ENCODE measurements at regions not wholly inside any gene's neighbourhood (a gene's known extent, or its start where the extent isn't known, plus 50 kb on each side); places are given as distances from the start of the nearest gene placed in this dataset.
"Not testable (repeated sequence)": the region's sequence is repeated elsewhere in the genome, so short reads cannot be mapped to it uniquely, and the experiment has no call there.

DNA sequence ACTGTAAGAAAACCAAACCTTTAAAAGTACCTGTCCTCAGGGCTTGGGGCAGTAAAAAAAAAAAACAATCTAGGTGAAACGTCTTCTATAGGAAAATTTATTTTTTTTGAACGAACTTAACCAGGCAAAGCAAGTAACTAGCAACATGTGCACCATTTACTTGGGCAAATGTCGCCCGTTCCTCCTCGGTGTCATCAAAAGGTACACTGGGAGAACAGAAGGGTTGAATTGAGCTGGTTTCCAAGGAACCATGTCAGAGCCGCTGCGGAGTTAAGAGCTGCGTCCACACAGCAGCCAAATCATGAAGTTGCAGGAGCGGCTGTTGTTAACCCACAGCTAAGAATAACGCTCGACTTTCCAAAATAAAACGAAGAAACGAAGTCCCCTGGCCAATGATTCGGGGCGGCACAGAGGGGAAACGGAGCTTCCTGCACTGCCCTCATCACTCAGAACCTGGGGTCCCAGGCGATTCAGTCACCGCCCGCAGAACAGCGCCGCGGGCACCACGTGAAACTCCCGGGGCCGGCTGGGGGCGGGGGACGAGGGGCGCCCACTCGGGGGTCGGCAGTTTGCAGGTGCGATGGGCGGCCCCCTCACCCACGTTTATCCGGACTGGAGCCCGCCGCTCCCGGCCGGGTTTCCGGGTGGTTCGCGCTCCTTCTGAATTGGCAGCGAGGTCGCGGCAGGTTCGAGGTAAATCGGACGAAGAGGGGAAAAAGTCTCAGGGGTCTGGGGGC lies 53.6 kb upstream of the PLGLB1 start:
- not testable (repeated sequence) for H3K27me3 ChIP-seq, ATAC-seq, H3K4me1 ChIP-seq, H3K9me3 ChIP-seq, H3K36me3 ChIP-seq
- peak overlapping the region; percentile 91 to 100 (median 96) for H3K27ac ChIP-seq
- WGBS, 2 donors (ENCODE audit: low coverage in 1 of 2): 0% methylated on average over 1 to 5 of the region's 47 CpGs
- peak overlapping the region; percentile 60 to 68 for H3K4me3 ChIP-seq
- TF ChIP-seq, protein P1, sequence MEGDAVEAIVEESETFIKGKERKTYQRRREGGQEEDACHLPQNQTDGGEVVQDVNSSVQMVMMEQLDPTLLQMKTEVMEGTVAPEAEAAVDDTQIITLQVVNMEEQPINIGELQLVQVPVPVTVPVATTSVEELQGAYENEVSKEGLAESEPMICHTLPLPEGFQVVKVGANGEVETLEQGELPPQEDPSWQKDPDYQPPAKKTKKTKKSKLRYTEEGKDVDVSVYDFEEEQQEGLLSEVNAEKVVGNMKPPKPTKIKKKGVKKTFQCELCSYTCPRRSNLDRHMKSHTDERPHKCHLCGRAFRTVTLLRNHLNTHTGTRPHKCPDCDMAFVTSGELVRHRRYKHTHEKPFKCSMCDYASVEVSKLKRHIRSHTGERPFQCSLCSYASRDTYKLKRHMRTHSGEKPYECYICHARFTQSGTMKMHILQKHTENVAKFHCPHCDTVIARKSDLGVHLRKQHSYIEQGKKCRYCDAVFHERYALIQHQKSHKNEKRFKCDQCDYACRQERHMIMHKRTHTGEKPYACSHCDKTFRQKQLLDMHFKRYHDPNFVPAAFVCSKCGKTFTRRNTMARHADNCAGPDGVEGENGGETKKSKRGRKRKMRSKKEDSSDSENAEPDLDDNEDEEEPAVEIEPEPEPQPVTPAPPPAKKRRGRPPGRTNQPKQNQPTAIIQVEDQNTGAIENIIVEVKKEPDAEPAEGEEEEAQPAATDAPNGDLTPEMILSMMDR (IDR thresholded peaks at IDR 0.05): peak in 1 of 4 experiments; percentile 8

DNA sequence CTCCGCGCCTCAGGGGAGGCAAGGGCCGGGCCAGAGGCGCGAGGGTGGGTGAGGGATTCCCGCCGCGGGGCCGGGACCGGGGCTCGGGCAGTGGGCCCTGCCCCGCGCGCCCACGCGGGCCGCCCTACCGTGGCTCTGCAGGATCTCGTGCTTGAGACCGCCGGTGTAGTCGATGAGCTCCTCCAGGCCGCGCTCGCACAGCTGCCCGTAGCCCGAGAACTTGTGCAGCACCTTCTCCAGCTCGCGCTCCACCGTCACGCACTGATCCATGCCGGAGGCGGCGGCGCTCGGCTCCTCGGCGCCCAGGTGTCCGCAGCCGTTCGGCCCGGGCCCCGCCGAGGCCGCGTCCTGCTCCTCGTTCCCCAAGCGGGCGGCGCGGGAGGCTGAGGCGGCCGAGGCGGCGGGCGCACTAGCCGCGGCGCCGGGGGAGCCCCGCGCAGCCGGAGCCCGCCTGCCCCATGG lies 54.2 kb upstream of the PLGLB1 start:
- H3K9me3 ChIP-seq, H3K36me3 ChIP-seq, H3K27me3 ChIP-seq, H3K4me1 ChIP-seq: not testable (repeated sequence)
- WGBS, 2 donors (ENCODE audit: low coverage in 1 of 2): no CpG with 5 or more reads among the region's 64 CpGs
- H3K4me3 ChIP-seq: peak overlapping the region; percentile 60 to 68
- peak overlapping the region; percentile 91 to 100 (median 96) for H3K27ac ChIP-seq
- ATAC-seq: peak; percentile 8

DNA sequence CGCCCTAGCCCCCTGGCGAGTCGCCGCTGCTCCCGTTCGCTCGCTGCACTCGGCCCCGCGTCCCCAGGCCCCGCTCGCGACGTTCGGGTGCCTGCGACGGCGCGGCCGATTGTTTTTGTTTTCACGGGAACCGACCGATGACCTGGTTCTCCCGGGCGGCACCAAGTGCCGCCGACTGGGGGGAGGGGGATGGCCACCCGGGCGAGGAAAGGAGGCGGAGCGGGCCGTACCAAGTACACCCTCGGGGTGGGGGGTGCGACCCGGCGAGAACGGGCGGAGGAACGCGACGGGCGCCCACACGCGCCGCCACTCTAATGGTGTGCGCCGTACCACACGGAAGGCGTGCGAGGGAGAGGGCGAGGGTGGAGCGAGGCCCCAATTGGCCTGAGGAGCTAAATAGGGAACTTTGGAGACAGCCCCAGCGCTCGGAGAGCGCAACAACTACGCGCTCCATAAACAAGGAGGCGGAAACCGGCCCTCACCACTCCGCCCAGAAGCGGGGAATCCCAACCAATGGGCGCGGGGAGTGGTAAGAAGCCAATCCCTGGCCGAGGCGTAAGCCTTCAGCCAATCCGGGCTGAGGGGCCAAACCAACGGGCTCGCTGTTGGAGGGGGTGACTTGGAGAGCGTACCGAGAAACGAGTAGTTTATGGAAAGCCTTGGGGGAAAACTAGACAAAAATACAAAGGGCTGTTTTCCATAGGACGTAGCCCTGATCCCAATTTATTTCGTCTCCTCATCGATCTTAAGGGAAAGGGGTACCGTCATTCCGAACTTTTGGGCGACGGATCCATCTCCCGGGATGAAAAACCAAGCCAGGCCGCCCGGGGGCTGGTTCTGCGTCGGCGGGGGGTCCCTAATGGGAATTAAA lies 54.8 kb upstream of the PLGLB1 start:
- H3K36me3 ChIP-seq, H3K9me3 ChIP-seq, H3K27me3 ChIP-seq, H3K4me1 ChIP-seq: not testable (repeated sequence)
- peak; percentile 81 for TF ChIP-seq POLR2A (IDR thresholded peaks at IDR 0.05)
- peak; percentile 42 for TF ChIP-seq POLR2AphosphoS5 (IDR thresholded peaks at IDR 0.05)
- peak; percentile 98 for ATAC-seq
- Histone ChIP-seq H3K27ac (peak overlapping the region; percentile 91 to 100 (median 96)), H3K4me3 (peak overlapping the region; percentile 60 to 68)
- WGBS, 2 donors (ENCODE audit: low coverage in 1 of 2): no CpG with 5 or more reads among the region's 84 CpGs

DNA sequence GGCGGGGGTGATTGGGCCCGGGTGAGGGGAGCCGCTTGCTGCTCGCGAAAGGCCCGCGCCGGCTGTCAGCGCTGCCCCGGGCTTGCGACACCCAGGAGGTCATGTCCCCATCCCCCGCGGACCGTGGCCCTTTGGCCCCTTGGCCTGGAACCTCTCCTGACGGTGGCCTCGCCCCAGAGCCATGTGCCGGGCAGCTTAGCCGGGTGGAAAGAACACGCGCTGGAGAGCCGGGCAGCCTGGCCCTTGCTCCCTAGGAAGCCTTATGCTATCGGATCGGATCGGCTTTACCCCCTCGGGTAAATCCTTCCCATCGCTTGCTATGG lies 55.4 kb upstream of the PLGLB1 start:
- H3K9me3 ChIP-seq, H3K27me3 ChIP-seq, H3K36me3 ChIP-seq, H3K4me1 ChIP-seq: not testable (repeated sequence)
- Histone ChIP-seq H3K27ac (peak overlapping the region; percentile 91 to 100 (median 96)), H3K4me3 (peak overlapping the region; percentile 60 to 68)
- peak; percentile 51 for ATAC-seq
- WGBS, 2 donors (ENCODE audit: low coverage in 1 of 2): no CpG with 5 or more reads among the region's 26 CpGs

DNA sequence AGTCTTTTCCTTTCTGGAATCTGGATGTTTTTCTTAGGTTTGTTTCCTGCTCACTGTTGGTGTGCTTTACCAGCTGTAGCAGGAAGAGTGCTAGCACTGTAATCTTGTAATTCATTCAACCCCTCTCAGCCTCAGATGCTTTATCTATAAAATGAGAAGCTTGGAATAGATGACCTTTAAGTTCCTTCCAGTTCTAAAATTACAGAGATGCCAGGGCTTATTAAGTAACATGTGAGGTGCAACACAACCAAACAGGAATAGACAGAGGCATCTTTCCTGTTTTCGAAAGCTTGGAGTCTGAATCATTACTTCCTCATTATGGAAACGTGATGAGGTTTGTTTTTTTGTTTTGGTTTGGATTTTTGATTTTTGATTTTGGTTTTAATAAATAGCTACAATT lies 60.1 kb upstream of the PLGLB1 start:
- H3K9me3 ChIP-seq, ATAC-seq, H3K27me3 ChIP-seq, H3K27ac ChIP-seq, H3K36me3 ChIP-seq, H3K4me1 ChIP-seq, H3K4me3 ChIP-seq: not testable (repeated sequence)
- WGBS, 2 donors (ENCODE audit: low coverage in 1 of 2): no CpG with 5 or more reads among the region's 2 CpGs

DNA sequence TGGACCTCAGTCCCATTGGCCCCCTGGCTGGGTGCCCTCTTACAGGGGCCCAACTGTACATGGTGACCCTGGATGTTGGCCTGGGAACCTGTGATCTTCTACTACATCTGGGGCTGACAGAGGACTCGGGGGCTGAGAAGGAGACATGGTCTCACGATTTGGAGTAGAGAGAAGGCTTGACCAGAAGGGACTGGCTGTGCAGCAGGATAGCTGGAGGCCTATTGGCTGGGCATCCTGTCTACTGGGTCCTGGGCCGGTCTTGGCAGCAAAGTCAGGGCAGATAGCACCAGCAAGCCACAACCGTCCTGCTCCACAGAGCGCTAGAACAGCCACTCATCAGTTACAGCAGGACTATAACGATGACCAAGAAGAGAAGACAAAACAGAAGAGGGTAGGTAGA lies 66.4 kb upstream of the PLGLB1 start:
- H3K27me3 ChIP-seq, H3K4me1 ChIP-seq, H3K9me3 ChIP-seq, ATAC-seq, H3K4me3 ChIP-seq, H3K36me3 ChIP-seq, H3K27ac ChIP-seq: not testable (repeated sequence)
- no CpG with 5 or more reads among the region's 6 CpGs for WGBS, 2 donors (ENCODE audit: low coverage in 1 of 2)

DNA sequence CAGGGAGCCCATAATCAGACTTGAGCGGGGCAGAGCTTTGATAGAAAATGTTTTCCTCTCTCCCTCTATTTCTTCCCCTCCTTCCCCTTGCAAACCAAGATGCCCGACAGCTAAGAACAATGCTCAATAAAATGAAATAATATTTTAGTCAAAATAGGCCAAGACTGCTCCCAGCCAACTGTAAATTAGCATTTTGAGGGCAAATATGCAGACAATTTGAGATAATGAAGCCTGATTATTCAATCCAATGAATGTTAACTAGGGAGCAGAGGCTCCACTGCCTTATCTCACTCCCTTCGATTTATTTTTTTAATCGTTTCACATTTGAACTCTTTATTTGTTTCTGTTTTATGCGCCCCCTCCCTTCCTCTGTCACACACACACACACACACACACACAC lies 67.8 kb upstream of the PLGLB1 start:
- not testable (repeated sequence) for H3K4me3 ChIP-seq, ATAC-seq, H3K4me1 ChIP-seq, H3K27ac ChIP-seq, H3K27me3 ChIP-seq, H3K36me3 ChIP-seq, H3K9me3 ChIP-seq
- WGBS, 2 donors (ENCODE audit: low coverage in 1 of 2): no CpG with 5 or more reads among the region's 5 CpGs

DNA sequence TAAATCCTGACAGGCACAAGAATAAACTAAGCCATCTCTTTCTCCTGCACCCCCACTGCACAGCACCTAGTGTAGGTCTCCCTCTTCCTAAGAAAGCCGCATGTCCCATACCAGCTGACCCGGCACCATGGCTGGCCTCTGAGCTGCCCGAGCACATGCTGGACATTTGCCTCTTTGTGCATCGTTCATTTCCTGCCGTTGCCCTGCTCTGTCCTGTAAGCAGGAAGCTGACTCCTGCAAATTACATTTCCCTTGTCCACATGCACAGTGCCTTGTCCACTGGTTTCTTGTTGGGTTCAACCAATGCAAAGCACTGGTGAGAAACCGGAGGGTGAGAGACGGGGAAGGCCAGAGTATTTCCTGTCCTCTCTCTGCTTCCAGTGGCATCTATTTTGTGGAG lies 71.6 kb upstream of the PLGLB1 start:
- WGBS, 2 donors (ENCODE audit: low coverage in 1 of 2): no CpG with 5 or more reads among the region's 7 CpGs
- not testable (repeated sequence) for H3K36me3 ChIP-seq, H3K4me1 ChIP-seq, H3K27me3 ChIP-seq, H3K4me3 ChIP-seq, H3K9me3 ChIP-seq, H3K27ac ChIP-seq, ATAC-seq

DNA sequence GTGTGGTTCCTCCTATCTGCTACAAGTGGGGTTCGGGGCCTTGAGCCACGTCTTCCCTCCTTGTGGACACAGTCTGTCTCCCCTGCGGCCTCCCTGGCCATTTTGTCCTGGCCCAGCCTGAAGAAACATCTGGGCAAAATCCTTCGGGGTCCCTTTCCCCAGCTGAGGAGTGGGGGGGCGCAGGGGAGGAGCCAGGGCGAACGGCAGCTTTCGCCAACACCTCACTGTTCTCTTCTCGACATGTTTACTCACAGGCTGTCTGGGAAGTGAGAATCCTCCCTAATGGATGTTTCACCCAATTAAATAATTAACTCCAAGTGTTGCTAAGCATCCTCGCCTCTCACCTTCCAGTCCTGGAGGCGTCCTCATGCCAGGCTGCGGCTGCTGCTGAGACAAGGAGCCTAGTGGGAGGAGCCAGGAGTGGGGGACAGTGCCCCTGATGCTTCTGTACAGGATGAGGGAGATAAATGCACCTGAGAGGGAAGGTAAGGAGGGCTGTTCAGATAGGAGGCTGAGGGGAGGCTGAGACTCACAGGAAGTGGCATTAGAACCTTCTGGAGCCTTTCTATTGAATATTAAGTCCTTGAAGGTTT lies 72.4 kb upstream of the PLGLB1 start:
- H3K27ac ChIP-seq, ATAC-seq, H3K36me3 ChIP-seq, H3K4me1 ChIP-seq, H3K9me3 ChIP-seq, H3K4me3 ChIP-seq, H3K27me3 ChIP-seq: not testable (repeated sequence)
- 63 to 64% methylated on average over 4 to 5 of the region's 12 CpGs for WGBS, 2 donors (ENCODE audit: low coverage in 1 of 2)

DNA sequence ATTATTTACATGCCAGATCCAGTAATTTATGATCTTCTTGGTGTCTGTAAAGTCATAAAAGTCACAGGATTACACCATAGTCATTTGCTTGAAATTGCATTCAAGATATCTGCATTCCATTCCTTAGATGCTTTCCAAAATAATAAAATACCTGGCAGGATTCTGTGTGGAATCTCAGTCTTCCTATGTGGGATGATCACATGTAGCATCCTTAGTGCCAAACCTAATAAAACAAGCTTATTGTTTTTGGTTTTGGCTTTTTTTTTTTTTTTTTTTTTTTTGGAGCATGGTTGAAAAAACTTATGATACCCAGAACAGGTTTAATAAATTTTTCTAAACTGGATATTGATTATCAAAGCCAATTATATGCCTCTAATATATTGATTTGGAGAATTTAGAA lies 74.2 kb upstream of the PLGLB1 start:
- H3K27me3 ChIP-seq, ATAC-seq, H3K4me1 ChIP-seq, H3K4me3 ChIP-seq, H3K9me3 ChIP-seq, H3K27ac ChIP-seq, H3K36me3 ChIP-seq: not testable (repeated sequence)

DNA sequence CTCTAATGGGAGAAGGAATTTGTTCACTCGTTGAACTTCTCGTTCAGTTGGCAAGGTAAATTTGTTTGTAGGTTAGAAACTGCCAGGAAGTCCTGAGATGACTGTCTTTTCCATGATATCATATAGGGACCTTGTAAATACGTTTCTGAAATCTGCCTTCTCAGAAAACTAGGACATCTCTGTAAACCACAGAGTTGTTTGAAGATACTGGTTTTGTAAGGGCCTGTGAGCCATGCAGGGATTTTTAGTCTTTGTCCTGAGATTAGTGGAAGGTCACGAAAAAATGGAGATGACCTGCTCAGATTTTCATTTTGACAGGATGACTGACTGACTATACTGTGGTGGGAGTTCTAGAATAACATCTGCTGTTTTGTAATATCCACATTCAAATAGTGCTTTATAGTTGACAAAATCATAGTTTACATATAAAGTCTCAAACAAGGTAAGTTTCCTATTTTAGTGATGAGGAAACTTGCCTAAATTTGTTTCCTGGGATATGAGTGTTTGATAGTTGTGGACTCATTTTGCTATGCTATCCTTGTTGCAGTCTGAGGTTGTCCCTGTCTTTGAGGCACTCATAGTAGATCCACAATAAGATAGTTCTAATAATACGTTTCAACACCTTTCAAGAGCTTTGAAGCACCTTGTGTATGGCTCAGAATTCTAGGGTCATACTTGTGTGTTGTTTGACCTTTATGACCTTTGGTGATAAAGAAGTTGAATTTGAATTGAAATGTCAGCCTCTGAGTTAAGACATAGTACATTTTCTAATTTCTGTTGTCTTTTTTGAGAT lies 107.3 kb upstream of the PLGLB1 start:
- H3K27ac ChIP-seq, H3K27me3 ChIP-seq, H3K36me3 ChIP-seq, ATAC-seq, H3K4me1 ChIP-seq, H3K4me3 ChIP-seq, H3K9me3 ChIP-seq: not testable (repeated sequence)
- WGBS, 2 donors (ENCODE audit: low coverage in 1 of 2): 47 to 85% methylated on average over 3 of the region's 5 CpGs

DNA sequence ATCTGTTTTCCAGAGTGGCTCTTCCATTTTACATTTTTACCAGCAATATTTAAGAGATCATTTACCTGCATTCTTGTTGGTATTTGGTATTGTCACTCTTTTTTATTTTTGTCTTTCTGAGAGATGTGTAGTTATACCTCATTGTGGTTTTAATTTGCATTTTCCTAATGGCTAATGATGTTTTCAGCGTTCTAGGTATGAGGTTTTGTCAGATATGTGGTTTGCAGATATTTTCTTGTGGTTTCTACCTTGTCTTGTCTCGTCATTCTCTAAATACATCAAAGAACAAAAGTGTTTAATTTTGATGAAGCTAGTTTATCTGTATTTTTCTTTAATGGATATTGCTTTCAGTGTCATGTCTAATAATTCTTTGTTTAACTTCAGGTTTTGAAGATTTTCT lies 110.9 kb upstream of the PLGLB1 start:
- H3K4me1 ChIP-seq, H3K4me3 ChIP-seq, H3K9me3 ChIP-seq, H3K27me3 ChIP-seq, H3K27ac ChIP-seq, H3K36me3 ChIP-seq, ATAC-seq: not testable (repeated sequence)
- WGBS, 2 donors (ENCODE audit: low coverage in 1 of 2): 80% methylated on average over 1 of the region's 2 CpGs; no CpG with 5 or more reads in 1 of the 2 donors
